IPS-NIHi7 (cell line): ENCODE measurements at regions not wholly inside any gene's neighbourhood (a gene's known extent, or its start where the extent isn't known, plus 50 kb on each side); places are given as distances from the start of the nearest gene placed in this dataset.

Experiments
- DNase-seq: peaks from one replicate; pipeline ENCODE4 v3.0.0; 2012; ENCODE audit warnings: mixed read lengths; ENCODE audit errors: extremely low spot score

DNA sequence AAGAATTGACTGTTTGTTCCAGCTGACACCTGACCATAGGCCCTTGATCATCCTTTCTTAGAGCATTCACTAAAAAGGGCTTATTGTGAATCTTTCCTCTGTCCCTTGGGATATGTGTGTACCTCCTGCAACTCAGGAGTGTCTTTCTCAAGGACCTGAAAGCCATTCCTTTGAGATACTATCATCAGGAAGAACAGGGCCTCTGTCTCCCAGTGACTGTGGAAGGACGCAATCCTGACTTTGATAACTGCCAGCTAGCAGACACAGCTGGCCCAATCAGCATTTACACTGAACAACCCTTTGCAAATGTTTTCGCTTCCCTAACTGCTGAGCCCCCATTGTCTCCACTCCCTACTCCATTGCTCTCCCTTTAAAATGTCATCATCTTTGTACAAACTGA, 144.4 kb downstream of the RMI1 start:
- DNase-seq: no peak

DNA sequence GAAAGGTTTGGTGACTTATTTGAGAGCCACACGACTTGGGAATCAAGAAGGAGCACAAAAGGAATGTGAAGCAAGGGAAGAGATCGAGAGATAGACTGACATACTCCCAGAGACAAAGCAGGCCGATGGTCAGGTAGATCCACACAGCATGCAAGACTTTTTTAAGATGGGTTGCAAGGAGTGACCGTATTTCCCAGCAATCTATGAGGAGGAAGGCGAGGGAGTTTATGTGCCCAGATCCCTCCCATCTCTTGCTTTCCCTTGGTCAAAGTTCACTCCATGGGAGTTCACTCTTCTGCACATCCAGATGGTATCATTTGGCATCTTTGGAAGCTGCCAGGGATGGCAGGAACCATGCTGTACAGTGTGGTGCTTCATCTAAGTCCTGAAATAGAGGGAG, 148.9 kb downstream of the RMI1 start:
- DNase-seq: no peak

DNA sequence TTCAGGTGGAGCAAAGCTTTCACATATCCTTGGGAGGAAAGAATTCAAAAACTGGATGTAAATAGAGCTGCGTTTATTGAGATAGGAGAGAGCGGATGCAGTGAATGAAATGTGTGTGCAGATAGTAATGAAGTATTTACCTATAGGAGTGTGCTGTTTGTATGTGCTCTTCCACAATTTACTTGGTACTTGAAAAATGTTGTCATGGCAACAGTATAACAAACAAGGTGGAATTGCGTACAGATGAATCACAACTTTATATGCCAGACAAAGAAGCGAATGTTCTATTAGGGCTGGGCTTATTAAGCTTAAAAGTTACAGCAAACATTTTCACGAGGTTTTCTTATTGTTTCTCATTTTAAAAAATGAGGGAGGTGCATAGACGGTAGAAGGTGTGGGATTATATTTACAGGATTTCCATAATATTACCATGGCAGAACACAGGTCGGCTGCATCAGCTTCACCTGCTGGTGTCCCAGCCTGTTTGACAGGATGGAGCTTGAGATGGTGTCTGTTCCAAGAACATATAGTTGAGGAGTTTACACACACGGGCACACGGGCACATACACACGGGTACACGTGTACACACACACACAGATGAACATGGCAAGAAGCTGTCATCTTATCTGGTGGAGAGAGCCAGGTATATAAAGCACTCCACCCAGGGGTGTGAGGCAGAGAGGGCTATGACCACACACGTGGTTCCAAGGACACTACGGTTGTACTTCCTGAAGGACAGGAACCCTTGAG, 155.7 kb downstream of the RMI1 start:
- DNase-seq: no peak

DNA sequence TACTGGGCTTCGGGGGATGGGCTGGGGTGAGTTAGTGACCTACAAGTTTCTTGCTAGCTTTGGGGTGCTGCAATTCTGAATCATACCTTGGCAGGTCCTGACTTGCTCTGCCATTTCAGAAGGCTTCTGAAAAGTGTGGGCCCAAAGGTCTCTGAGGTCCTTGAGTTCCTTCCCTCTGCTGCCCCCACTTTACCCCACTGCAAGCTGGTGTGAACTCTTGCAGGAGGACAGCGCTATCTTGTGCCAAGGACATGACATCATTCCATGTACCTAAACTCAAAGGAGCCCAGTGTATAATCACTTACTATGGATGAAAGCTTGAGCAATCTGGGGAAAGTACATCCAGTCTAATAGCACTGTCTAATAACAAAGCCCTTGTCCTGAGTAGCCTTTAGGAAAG, 157.4 kb downstream of the RMI1 start:
- no peak for DNase-seq

DNA sequence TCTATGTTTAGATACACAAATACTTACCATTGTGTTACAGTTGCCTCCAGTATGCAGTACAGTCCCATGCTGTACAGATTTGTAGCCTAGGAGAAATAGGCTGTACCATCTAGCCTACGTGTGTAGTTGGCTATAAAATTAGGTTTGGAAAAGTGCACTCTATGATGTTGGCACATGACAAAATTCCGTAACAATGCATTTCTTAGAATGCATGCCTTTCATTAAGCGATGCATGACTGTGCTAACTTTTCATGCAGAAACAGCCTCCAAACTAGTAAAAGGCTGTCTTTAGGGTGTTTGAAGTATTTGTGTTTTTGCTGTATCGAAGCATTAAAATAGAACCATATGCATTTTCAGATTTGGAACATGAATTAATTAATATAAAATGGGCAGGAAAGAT, 157.9 kb downstream of the RMI1 start:
- DNase-seq: no peak

DNA sequence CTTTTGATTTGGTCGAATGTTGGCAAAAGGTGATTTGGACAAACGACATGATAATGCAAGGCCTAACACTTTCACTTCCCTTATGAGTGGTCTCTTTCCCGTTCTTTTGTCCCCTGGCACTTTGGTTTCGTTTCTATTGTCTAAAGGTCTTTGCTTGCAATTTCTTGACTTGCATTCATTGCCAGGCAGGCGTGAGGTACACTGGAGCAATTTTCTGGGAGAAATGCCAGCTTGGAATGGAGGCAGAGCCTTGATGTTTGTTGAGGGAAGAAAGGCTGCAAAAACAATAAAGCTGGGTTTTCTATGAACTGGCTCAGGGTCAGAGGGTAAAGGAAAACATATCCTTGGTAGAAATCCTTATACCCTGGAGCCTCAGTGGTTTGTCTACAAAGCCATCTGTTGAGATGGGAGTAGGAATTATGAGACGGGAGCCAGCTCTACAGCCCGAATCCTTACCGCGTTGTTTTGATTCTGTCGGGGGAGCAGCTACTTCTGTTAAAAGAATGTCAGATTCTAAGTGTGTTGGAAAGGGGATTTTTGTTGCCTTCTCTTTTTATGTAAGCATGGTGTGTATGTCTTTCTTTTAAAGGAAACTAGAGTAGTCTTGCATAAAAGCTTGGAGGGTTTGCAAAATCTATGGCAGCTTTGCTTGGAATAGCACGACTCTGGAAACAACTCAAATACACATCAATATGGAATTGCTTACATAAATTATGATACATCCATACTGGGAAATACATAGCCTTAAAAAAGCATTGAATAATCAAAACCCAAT, 158.9 kb downstream of the RMI1 start:
- no peak for DNase-seq

DNA sequence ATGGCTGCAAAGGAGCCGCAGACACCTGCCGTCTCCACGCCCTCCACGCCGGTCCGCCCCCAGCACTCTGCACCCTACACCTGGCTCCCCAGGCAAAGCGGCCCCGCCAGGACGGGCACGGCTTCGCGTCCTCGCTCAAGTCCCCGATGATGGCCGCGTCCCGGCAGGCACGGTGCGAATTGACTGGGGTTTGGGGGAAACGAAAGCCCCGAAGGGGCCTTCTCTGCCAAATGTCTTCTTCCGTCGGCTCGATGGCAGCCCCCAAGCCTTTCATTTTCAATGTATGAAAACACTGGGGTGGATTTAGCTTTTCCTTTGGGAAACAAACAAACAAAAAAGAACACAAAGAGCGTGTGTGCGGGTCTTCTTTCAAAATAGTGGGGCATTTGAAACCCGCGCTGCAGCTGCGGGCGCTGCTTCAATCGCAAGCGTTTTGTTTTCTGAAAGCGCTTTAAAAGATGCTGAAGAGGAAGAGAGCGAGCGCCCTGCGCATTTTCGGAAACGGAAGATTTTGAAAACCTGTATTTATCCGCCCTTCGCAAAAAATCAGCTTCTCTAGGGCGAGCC, 160.0 kb downstream of the RMI1 start:
- DNase-seq: peak; percentile 66

DNA sequence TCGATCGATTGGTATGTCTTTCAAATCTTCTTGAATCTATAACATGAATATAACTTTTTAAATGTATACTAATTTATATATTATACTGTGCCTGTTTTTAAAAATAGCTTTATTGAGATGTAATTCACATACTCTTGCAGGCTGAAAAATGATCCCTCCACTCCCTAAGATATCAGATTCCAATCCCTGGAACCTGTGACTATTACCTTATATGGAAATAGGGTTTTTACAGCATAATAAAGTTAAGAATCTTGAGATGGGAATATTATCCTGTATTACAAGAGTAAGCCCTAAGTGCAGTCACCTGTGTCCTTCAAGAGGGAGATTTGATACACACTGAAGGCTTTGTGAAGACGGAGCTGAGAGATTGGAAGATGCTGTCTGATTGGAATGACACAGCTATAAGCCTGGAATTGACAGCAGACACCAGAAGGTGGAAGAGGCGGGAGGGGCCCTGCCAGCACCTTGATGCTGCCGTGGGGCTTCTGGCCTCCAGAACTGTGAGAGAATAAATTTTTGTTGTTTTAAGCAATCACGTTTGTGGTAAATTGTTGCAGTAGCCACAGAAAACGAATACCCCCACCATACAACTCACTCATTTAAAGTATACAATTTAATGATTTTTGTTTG, 161.3 kb downstream of the RMI1 start:
- no peak for DNase-seq

DNA sequence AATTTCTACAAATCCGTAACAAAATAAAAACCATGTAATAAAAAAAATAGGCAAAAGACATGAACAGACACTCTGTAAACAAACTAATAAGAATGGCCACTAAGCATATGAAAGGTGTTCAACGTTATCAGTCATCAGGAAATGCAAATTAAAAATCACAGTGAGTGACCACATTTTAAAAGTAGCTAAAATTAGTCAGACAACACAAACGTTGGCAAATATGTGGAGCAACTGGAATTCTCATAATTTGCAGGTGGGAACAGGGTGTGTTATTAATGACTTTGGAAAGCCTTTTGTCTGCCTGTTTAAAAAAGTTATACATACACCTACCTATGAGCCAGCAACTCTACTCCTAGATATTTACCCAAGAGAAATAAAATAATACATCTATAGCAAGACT, 164.4 kb downstream of the RMI1 start:
- no peak for DNase-seq

DNA sequence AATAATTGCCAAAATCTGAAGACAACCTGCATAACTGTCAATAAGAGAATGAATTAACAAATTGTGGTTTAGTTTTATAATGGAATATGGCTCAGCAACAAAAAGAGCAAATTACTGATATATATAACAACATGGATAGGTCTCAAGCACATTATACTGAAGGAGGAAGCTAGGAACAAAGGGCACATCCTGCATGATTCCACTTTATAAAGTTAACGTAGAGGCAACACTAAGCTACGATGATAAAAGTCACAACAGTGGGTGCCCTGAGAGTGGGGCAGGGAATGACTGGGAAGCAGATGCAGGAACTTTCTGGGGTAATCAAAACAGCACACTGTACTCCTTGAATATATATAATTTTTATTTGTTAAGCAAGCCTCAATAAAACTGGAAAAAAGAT, 165.2 kb downstream of the RMI1 start:
- no peak for DNase-seq

DNA sequence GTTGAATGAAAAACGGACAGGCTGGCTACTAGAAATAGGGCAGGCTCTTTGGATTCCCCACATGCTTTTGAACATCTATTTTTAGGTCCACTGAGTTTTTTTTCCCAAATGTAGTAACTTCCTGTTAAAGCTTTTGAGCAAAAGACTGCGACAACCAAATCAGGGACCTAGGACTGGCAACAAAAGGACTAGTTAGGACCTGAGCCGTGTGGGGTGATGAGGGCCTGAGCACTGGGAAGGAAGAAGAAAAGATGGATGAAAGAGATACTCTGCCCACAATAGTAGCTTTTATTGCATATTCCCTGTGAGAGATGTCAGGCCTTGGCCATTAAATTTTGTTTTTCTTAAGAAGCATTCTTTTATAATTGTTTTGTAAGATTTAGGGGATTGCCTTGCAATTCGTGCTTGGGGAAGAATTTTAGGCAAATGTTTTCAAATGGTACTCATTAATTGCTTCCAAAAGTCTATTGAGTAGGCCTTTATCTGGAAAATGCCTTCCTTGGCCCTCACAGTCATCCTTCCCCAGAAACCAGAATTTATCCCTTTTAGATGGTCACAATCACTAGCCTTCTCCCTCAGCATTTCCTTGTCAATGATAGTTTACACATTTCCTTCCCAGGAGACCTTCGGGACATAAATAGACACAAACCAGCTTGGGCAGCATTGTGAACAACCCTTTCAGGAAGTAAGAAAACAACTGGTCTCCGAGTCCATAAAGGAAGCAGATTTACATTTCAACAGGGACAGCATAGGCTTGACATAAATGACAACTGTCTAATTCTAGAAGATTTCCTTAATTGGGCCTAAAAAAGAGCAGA, 166.5 kb downstream of the RMI1 start:
- DNase-seq: no peak

DNA sequence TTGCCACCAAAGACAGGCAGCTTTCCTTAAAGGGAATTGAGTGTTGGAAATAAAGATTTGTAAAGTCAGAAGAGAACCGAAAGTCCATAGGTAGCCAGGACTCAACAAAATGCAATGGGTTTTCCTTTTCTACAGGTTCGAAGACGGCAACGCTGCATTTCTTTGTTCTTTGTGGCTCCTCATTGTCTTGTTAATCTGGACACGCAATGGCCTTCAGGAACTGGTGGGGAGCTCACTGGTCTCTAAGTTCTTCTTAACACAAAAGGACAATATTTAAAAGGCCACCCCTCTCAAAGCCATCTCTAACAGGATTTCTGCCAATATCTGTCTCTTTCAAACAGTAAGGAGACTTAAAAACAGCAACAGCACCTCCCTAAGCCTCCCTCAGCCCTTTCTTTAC, 170.6 kb downstream of the RMI1 start:
- DNase-seq: no peak

DNA sequence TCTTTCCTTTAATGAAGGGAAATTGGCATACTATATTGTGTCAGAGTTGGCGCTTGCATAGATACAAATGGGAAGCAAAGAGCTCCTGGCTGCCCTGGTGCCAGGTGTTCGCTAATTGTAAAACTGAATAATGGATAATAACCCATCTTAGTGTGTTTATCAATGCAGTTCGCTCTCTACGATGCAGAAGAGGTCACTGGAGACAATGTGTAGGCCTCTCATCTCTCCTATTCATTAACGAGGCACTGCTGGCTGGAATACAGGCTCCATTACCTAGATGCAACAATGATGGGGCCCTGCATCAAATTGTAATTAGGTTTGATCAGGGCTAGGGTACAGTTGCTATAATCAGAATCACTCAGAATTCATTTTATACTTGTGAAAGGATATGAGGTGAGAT, 171.0 kb downstream of the RMI1 start:
- no peak for DNase-seq

DNA sequence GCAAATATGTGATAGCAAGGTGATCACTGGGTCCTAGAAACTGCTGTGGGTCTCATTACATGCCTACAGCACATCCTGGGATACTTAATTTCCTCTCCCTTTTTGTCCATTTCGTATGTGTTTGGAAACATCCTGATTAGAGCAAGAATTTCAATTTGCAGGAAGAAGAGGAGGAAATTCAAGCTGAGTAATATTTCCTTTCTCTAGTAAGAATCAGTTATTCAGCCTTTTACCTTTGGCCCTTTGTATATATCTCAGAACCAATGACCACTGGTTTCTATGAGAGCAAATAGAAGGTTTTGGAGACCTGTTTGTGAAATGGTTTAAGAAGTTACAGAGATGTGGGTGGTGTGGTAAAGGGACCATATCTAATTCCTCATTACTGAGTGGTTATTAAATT, 171.6 kb downstream of the RMI1 start:
- DNase-seq: no peak

DNA sequence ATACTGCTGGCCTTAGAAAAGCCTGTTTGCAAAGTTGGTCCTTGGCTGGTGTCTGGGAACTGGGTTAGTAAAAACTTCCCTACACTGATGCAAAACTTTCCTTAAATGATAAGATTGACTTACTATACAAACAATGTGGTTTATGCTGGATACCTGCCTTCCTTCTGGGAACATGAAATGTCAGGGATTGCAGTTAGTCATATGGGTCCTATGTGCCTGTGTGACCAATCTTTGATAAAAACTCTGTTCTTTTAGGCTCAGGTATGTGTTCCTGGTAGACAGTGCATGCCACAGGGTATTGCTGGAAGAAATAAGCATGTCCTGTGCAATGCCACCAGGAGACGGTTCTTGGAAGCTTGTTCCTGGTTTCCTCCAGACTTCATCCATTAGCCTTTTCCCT, 173.3 kb downstream of the RMI1 start:
- no peak for DNase-seq

DNA sequence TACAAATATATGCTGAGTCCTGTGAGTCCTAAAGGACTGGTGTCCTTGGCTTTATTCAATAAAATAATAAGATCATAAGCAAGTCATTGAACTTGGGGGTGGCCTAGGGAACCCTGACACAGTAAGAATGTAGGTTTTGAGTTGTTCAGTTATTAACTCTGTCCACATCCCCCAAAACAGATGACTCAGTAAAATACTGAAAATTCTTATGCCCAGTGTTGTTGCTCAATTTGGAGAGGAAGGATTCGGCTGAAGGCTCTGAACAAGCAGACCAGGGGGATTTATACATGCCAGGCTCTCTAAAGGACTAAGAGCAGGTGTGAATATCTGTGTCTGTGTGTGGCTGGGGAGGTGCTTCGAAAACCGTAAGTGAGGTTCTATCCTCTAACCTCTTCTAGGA, 173.7 kb downstream of the RMI1 start:
- no peak for DNase-seq

DNA sequence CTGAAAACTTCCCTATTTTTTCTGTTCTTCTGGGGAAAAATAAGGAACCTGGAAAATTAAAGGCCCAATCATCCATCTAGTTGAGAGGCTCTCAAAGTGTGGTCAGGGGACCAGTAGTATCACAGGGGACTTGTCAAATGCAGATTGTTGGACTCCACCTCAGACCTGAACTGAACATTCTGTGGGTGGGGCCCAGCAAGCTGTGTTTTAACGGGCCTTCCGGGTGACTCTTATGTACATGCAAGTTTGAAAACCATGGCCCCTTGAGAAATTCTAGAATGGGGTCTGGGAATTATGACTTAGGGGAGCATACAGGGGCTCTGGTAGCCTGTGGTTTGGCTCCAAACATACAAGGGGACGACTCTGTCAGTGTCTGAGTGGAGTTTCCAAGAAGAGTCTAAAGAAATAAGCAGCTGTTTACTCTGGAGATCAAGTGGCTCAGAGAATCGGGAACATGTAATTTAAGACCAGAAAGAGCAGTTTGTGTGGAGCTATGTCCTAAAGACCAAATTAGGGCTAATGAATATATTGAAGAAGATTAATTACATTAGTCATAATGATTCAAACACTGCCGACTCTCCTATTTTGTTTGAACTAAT, 177.4 kb downstream of the SLC28A3 start:
- no peak for DNase-seq

DNA sequence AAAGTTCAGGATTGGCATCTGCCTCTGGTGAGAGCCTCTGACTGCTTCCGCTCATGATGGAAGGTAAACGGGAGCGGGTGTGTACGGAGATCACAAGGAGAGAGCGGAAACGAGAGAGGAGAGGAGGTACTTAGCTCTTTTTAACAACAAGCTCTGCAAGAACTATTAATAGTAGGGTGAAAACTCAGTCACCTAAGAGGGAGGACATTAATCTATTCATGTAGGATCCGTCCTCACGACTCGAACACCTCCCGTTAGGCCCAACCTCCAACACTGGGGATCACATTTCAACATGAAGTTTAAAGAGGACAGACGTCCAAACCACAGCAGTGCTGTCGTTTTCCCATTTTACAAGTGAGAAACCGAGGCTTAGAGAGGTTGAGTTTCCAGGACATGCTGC, 173.7 kb downstream of the SLC28A3 start:
- no peak for DNase-seq

DNA sequence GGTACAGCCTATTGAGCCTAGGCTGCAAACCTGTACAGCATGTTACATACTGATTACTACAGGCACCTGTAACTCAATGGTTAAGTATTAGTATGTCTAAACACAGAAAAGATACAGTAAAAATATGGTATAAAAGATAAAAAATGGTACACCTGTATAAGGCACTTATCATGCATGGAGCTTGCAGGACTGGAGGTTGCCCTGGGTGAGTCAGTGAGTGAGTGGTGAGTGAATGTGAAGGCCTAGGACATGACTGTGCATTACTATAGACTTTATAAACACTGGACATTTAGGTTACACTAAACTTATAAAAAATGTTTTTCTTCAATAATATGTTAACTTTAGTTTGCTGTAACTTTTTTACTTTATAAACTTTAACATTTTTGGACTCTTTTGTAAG, 171.3 kb downstream of the SLC28A3 start:
- no peak for DNase-seq

DNA sequence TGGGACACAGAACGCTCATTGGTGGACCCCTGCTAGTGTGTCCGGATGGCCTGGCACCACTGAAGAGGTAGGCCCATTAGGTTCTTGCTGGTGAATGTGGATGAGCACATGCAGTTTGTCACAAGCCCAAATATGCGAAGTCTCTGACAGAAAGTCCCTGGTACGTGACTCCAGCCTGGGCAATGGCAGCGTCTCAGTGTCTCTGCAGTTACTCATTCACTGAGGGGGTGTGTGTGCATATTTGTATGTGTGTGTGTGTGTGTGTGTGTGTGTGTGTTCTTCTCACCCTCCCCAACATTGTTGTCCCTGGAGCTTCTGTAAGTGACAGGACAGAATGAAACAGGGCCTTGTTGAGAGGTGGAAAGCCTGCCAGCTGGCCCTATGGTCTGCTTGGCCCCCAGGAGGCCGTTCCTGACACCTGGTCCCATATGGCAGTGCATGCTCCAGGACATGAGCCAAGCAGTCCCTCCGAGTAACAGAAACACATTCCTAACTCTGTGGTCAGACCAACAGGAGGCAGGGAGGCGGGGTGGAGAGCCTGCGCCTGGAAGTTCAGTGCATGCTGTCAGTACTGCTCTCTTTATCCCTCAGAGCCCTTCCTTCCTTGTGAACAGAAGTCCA, 169.9 kb downstream of the SLC28A3 start:
- DNase-seq: peak; percentile 69

DNA sequence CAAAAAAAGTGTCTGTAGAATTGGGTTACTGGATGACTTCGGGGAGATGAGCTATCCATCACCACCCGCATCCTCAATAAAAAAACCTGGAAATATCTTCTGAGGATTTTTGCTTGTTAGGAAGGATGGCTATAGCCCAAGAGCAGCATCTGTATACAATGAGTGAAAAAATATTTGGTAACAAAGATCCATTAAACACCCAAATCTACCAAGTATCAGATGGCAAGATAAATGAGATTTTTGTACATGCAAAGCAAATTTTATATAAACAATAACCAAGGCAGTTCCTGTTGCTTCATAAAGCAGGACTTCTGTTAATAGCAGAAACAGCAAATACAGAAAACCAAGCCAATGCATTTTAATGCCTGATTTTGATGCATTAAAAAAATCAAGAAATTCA, 166.6 kb downstream of the SLC28A3 start:
- DNase-seq: no peak
